D341Med (cell line): ENCODE measurements at regions not wholly inside any gene's neighbourhood (a gene's known extent, or its start where the extent isn't known, plus 50 kb on each side); places are given as distances from the start of the nearest gene placed in this dataset.

Experiments used
- DNase-seq: peaks from one replicate; pipeline ENCODE4 v3.0.0; 2012; ENCODE audit warnings: low spot score

DNA sequence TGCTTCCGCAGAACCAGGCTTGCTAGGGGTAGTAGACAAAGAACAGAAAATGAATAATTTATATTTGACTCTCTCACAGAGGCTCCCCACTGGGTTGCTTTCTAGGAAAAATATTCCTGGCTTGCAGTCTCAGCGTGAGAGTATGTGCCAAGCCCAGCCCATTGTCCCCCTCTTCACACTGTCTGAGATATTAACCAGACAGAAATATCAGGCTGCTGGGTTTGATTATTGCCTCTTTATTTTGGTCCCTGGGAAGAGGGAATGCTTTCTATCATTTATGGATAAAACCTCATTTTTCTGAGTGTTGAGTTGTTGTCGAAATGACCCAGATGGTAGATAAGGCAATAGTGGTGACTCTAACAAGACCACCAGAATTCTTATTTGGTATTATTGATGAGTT lies 367.9 kb downstream of the METTL15 start:
- DNase-seq, result no peak

DNA sequence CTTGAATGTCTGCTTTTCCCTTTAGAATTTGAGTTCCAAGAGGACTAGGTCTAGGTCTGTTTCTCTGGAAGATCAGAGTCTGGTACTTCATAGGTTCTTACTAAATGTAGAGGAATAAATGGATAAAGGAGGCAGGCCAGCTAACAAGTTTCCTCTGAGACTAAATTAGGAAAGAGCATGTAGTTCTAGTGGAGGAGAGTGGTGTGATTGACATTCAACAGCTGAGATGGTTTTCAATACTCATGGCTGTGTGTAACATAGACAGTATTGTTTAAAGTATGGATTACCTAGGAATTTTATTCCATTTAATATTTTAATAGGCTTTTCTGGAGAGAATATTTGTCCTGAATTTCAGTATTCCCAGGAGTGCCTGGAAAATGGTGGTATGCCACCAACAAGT lies 364.7 kb downstream of the METTL15 start:
- no peak for DNase-seq

DNA sequence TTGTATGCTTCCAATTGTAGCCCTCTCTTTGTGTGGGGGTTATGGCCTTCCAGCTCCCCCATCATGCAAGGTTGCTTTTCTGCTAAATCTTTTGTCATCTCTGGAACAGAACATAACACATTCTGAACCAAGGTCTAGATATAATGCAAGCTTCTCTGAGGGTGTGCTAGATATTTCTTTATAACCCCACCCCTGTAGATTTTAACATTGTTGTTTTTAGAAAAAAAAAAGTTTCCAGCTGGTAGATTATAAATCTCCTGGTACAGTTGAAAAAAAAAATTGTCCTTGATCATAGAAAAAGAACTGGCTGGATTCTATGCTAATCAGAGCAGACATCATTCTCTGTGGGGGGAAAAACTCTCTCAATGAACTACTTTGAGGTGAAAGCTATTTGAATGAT lies 363.3 kb downstream of the METTL15 start:
- no peak for DNase-seq

GRCh38 chr11:28470180-28470579 lies 362.0 kb downstream of the METTL15 start:
- no peak for DNase-seq

DNA sequence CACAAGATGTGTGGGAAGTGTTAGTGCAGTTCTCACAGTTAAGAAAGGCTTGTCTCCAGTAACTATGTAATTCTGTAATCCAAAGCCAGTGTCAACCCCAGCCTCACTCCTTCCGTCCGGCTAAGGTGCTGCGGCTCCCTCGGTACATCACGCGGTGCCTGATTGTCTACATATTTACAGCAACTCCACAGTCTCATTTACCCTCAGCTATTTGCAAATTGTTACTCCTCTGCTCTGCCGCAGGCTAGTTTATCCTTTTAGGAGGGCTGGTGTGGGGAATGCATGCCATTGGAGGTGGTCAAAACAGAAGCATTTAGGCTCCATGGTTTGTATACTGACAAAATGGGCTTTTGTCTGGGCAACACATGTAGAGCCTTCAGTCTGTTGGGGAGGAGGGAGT lies 358.3 kb downstream of the METTL15 start:
- DNase-seq, result no peak

DNA sequence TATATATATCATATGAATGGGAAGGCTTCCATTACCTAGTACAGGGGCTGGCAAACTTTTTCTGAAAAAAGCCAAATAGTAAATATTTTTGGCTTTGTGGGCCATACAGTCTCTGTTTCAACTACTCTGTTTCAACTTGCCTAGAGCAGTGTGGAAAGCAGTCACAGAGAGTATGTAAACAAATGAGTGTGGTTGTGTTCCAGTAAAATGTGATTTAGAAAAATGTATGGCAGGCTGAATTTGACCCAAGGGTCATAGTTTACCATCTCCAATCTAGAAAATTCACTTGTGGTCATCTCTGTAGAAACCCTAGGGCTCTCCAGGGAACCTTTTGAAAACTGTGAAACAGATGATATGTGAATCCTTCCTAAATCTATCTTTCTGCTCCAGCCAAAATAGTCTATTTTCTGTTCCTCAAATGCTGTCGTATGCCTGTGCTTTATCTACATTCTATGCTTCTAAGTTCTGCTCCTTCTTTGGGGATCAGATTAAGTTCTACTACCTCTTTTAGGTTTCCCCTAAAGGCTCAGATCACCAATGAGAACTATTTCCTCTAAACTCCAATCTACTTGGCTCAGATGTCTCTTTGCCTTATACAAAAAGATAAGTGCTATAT lies 356.2 kb downstream of the METTL15 start:
- DNase-seq, result no peak

DNA sequence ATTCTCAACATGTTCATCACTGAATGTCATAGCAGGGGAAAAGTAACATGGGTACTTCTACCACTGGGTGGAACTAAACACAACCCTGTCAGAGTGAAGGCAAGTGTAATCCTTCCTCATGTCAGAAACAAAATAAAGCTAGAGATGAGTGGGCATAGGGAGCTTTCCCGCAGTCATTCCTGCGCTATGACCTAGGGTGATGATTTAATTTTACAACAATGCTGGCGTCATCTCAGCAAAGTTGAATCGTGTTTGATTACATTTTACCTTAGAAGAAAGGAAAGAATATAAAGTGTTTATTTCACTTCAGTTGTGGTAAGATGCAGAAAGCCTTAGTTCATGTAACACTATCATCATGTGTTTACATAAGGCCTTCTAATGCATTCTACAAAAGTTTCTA lies 355.6 kb downstream of the METTL15 start:
- no peak for DNase-seq

DNA sequence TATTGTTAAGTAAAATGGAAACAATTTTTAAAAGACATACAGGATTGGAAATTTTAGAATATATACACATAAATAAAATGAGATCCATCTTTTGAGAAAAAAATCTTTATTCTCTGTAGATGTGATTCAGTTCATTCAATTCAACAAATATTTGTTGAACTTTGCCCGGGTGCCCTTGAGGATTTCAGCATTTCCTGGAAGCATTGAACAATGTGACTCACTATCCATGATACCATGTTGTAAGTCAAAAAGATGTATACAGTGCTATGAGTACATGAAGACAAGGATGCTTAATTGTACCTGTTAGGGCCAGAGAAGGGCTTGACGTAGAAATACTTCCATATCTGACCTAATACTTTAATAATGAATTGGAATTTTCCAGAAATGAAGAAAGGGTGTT lies 353.7 kb downstream of the METTL15 start:
- no peak for DNase-seq

DNA sequence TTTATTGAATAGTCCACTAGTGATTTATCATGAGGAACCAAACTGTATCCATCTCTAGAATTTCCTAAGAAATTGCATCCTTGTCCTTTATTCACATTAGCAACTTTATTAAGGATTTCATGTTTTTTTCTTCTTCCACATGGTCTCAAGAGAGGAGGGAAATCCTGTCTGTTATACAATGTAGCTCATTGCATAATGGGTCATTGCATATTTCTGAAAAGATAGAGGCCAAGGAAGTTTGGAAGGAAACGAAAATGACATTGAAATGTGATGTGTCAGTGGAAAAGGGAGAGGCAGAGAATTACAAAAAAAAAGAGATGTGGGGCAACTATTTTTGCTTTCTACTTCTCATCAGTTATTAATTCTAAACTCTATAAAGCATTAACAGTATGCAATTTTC lies 353.1 kb downstream of the METTL15 start:
- no peak for DNase-seq

DNA sequence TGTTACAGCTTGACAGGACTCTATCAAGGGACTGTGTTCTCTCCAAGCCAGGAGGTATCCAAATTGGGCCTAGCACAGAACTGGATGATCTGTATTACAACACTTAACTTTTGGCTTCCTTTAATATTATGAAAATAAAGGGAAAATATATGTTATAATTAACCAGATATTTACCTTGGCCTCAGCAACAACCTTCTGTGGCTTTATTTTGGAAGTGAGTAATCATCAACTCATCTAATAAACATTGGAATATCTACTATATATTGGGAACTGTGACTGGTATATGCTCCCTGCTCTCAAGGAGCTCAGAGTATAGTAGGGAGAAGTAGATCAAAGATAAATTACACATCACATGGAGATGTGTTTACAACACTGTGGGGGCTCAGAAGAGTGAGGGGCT lies 352.2 kb downstream of the METTL15 start:
- DNase-seq, result no peak

DNA sequence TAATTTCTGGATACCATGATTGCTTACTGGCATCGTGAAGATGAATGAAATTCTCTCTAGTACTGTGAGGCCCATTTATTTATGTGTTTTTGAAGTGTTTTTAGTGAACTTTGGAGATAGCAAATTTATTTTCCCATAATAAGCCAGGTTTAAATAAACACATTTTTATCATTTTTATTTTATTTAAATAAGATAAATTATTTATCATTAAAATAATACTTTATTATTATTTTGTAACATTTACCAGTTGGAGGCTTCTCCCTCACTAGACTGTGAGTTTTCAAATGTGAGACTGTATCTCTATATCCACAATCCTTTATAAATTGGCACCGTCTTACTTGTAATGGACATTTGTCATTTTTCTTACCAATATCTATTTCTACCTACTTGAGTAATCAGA lies 351.7 kb downstream of the METTL15 start:
- no peak for DNase-seq

DNA sequence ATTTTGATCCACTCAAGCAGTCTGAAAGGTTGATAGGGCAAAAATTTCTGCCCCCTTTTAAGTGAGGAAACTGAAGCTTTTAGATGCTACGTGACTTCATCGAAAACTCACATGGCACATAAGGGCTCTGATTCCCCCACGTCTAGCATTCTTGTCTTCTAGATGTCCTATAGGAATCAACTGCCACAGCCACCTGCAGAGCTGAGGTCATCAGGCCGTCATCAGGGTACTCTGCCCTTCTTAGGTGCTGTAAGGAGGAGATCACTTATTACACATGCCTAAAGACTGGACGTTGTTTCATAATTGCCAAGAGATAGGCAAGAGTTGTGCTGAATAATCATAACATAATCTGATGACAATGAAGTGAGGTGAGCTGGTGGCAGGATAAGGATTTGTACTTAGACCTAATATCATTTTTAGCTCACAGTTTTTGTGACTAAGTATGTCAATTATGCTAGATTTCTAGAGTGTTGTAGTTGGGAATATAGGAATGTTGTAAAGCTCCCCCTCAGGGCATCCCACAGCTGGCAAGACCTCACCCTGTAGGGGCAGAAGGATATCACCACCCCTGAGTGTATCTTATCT lies 349.4 kb downstream of the METTL15 start:
- DNase-seq, result no peak

- no peak for DNase-seq
Measured at GRCh38 chr11:28448186-28448585, 340.0 kb downstream of the METTL15 start.

DNA sequence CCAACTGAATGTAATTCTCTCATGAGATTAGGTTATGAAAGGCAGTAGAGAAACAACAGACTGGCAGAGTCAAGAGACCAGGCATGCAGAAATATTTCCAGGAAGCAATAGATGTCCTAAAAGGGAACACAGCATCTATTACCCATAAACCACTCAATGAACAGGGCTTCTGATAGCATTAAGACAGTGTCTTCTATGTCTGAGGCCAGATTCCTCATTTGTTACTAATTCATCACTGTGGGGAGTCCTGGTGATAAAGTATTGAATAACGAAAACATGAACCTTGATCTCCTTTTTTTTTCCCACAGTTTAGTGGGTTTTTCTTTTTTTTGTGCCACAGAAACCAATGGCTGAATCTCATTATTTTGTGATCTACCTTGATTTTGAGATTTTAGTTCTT lies 339.0 kb downstream of the METTL15 start:
- DNase-seq, result no peak

DNA sequence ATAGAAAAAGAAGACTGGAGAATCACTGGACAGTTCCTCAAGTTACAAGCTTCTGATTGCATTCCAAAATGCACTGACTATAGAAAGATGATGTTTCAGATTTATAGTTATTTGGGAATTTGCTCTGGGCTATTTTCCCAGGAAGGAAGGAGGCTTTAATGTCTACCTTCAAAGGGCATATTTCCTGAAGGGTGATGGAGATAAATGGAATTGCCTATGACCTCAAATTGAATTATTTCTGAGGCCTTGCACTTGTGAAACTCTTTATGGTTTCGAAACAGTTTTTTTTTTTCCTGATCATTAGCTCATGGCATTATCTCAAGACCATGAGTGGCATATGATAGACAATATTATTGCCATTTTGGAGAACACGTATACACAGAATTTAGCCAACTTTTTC lies 333.9 kb downstream of the METTL15 start:
- DNase-seq, result no peak

GRCh38 chr11:28439403-28439802 lies 331.2 kb downstream of the METTL15 start:
- no peak for DNase-seq

- DNase-seq, result no peak
Measured at GRCh38 chr11:28420099-28420498, 311.9 kb downstream of the METTL15 start.

- no peak for DNase-seq
Measured at GRCh38 chr11:28417601-28418323, 309.6 kb downstream of the METTL15 start.

DNA sequence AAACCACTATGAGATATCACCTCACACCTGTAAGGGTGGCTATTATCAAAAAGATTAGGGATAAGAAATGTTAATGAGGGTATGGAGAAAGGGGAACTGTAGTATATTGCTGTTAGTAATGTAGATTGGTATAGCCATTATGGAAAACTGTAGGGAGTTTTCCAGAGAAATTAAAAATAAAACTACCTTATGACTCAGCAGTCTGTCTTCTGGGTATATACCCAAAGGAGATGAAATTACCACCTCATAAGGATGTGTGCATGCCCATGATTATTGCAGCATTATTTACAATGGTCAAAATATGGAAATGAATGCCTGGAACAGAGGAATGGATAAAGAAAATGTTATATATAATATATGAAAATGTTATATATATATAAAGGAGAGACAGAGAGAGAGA lies 303.8 kb downstream of the METTL15 start:
- DNase-seq, result no peak

GRCh38 chr11:28401446-28401845 lies 293.3 kb downstream of the METTL15 start:
- DNase-seq, result no peak

DNA sequence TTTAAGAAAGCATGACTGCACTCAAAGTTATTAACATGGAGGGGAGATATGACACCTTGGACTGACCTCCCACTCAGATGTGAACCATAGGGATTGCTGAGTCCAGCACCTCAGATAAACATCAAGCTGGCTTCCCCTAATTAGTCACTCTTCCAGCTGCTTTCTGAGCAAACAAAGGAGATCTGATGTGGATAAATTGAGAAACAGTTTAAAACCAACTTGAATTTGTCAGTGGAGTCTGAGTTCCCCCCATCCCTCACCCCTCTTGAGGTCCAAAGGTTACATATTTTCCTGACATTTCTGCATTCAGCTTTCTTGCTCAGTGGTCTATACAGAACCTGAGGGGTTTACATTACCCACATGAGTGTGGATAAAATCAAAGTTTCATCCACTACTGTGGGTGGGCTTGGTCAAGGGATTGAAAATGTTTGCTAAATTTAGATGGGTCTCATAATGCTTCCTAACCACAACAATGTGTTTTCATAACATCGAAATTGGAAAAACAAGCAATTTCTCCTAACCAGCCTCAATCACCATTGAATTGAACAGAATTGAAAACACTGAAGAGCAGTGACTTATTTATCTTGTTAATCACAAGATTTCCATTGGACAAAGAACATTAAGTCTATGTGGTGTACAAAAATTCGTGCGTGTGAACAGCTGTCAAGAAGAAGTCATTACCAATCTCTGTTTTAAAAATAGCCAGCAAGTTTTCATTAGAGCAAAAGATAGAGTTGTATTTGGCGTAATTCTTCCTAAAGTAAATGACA lies 292.3 kb downstream of the METTL15 start:
- no peak for DNase-seq

GRCh38 chr11:28393348-28393747 lies 285.2 kb downstream of the METTL15 start:
- no peak for DNase-seq

DNA sequence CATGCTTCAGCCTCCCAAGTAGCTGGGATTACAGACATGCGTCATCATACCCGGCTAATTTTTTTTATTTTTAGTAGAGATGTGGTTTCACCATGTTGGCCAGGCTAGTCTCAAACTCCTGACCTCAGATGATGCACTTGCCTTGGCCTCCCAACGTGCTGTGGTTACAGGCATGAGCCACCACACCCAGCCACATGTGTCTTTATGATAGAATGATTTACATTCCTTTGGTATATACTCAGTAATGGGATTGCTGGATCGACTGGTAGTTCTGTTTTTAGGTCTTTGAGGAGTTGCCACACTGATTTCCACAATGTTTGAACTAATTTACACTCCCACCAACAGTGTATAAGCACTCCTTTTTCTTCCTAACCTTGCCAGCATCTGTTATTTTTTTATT lies 276.2 kb downstream of the METTL15 start:
- DNase-seq, result no peak
